NB4 (cell line): ENCODE measurements at regions not wholly inside any gene's neighbourhood (a gene's known extent, or its start where the extent isn't known, plus 50 kb on each side); places are given as distances from the start of the nearest gene placed in this dataset.

Source experiments
- CTCF ChIP-seq: IDR thresholded peaks from one replicate; pipeline ENCODE4 v1.5.1; 2012; ENCODE audit warnings: low read depth, low read length
- MAX ChIP-seq: IDR thresholded peaks from 2 replicates; pipeline ENCODE4 v1.6.1; 2011; ENCODE audit warnings: low read depth, low read length
- MYC ChIP-seq: IDR thresholded peaks from 2 replicates; pipeline ENCODE4 v1.6.1; 2011; ENCODE audit warnings: low read depth, low read length
- POLR2A ChIP-seq: IDR thresholded peaks from 2 replicates; pipeline ENCODE4 v1.6.1; 2011; ENCODE audit warnings: mild to moderate bottlenecking; ENCODE audit not compliant: insufficient read length; ENCODE audit errors: extremely low read depth

- TF ChIP-seq CTCF, result no peak
- TF ChIP-seq MAX, result no peak
- no peak for TF ChIP-seq POLR2A
- no peak for TF ChIP-seq MYC
Observed at GRCh38 chr5:117456866-117457470, 882.3 kb upstream of the SEMA6A start.
